NCI-H146 treated with DMSO at 0.1 percent for 48 hours (cell line): ENCODE measurements at regions not wholly inside any gene's neighbourhood (a gene's known extent, or its start where the extent isn't known, plus 50 kb on each side); places are given as distances from the start of the nearest gene placed in this dataset.
"Not testable (repeated sequence)": the region's sequence is repeated elsewhere in the genome, so short reads cannot be mapped to it uniquely, and the experiment has no call there.

ENCODE experiments used
- DNase-seq: peaks from one replicate; lab custom pipeline; 2025; ENCODE audit not compliant: unreplicated experiment; lab: John Stamatoyannopoulos, UW

DNA sequence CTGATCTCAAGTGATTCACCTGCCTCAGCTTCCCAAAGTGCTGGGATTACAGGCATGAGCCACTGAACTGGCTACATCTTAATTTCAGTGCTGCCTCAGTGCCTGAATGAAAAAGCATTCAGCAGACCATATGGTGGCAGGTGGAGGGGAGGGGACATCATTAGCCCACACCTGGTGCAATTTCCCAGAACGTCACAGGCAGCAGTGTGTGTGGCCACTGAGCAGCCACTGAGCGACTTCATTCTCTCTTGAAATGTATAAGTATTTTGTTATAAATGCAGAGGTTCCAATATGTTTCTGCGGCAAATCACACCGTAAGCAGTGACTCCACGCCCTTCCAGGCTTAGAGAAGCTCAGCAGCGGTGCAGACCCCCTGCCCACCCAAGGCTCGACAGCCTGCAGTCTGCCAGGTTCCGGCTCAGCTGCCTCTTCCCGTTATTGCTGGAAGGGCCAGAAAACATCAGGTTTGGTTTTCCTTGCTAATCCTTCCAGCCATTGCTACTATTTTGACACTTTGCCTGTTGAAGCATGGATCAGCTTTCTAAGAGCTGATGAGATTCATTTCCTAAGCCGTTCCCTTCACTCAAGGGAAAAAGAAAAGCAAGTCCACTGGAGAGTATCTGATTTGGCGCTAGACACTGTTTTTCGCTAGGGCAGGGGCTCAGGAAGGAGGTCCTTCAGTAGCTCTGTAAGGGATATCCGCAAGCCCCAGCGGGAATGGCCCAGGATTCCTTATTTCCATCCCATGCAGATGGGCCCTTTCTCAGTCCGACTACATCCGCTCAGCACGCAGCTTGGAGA is 250.7 kb downstream of the VAPA start:
- DNase-seq = peak; percentile 64

DNA sequence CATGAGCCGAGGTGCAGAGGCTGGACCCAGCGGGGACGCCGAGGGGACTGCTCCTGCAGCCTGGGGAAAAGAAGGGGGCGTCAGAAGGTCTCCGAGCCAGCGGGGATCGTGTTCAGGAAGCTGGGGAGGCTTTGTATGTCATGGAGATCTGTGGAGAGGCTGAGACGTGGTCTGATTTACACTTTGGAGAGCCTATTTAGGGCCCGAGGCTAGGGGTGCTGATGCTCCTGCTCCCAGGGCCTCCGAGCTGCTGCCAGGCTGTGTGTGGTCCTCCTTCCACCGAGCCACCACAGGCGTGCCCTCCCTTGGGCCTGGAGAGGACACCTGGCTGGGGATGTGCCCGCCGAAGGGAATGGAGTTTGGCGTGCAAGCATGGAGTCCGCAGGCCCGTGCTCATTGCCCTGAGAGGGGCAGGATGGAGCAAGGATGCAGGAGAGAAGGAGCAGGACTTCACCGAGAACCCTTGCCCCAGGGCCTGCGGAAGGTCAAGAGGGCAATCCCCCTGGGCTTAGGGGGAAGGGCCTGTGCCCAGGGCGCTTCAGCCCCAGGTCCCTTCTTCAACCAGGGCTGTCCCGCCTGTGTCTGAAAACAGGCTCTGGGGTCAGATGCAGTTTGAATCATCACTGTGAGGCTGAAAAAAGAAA is 252.5 kb downstream of the VAPA start:
- no peak for DNase-seq

DNA sequence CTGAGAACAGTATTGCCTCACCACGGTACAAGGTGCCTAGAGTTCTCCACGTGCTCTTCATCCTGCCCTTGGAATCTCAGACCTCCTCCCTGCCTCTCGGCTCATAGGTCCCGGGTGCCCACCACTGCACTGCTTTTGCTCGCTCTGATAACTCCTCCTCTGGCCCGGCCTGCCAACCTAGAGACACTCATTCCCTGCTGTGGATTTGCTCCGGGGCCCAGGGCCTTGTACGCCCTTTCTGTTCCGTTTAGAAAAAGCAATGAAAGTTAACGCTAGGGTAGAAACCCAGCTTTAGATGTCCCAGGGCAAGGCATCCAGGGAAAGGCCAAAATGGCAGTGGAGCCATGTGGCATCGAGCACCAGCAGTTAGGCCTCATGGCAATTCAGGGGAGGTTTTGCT is 253.9 kb downstream of the VAPA start:
- DNase-seq = no peak

DNA sequence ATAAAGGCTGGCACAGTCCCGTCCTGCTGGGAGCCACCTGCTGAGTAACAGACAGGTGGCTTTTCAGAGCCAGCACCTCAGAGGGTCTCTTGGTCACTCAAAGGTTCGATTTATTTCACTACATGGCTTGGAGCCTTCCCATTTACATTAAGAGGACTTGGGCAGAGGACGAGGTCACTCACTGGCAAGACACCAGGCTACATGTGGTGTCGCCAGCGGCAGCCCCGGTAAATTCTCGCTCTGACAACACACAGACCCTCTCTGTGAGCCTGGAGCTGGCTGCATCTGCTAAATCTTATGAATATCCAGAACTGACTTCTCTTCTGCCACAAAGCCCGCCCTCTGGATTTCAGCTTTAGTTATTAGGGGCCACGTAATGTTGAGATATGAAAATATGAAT is 254.7 kb downstream of the VAPA start:
- peak; percentile 65 for DNase-seq

DNA sequence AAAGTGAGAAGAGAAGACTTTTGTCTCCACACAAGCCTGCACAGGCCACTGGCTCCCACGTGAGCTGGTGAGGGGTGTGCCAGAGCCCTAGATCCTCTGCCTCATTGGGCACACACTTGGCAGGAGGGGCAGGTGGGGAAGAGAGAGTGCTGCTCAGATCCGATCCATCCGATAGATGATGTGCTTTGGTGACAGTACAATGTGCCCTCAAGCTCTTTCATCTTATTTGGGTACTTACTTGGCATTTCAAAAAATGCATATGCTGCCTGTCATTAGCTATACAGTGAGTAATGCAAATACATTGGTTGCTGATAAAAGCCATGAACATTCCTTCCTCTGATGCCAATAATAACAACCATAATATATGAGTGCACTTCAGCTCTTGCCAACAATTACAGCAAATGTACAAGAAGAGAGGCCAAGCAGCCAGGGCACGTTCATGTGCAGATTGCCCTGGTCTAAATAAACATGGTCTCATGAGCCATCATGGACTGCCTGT is 255.3 kb downstream of the VAPA start:
- peak; percentile 24 for DNase-seq

DNA sequence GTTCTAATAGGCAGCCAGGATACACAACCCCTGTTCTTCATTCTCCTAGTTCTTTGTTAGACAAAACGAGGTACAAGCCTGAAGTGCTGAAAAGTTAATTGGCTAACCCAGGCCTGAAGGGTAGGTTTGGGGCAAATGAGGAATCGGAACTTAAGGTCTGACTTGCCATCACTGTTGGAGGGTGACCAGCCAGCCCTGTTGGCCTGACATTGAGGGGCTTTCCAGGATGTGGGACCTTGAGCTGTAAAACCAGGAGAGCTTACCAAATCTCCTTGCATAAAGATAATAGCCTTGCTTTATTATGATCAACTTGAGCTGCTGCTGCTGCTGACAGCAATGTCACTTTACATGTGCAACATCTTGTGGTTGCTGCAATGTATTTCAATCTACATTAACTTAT is 256.0 kb downstream of the VAPA start:
- DNase-seq = no peak

DNA sequence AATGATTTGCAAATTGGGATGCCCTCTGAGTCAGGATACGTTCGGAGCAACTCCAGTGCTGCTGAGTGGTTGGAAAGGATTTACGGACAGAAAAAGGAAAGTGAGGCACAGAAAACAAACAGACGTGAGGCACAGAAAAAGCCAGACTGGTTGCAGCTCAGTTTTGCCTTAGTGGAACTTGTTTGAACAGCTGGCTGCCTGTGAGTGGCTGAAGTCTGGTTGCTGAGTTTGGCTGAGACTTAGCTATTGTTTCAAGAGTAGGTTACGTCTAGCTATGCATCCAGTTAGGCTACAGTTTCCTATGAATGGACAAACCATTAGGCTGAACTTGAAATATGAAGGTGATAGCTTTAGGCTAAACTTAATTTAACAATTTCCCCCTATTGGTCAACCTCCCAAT is 256.6 kb downstream of the VAPA start:
- DNase-seq = peak; percentile 51

DNA sequence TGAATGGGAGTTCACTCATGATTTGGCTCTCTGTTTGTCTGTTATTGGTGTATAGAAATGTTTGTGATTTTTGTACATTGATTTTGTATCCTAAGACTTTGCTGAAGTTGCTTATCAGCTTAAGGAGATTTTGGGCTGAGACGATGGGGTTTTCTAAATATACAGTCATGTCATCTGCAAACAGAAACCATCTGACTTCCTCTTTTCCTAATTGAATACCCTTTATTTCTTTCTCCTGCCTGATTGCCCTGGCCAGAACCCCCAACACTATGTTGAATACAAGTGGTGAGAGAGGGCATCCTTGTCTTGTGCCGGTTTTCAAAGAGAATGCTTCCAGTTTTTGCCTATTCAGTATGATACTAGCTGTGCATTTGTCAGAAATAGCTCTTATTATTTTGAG is 261.5 kb downstream of the VAPA start:
- DNase-seq = not testable (repeated sequence)

DNA sequence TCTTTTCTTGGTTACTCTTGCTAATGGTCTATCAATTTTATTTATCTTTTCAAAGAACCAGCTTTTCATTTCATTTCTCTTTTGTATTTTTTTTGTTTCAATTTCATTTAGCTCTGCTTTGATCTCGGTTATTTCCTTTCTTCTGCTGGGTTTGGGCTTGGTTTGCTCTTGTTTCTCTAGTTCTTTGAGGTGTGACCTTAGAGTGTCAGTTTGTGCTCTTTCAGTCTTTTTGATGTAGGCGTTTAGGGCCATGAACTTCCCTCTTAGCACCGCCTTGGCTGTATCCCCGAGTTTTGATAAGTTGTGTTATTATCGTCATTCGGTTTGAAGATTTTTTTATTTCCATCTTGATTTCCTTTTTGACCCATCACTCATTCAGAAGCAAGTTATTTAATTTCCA is 265.5 kb downstream of the VAPA start:
- not testable (repeated sequence) for DNase-seq

DNA sequence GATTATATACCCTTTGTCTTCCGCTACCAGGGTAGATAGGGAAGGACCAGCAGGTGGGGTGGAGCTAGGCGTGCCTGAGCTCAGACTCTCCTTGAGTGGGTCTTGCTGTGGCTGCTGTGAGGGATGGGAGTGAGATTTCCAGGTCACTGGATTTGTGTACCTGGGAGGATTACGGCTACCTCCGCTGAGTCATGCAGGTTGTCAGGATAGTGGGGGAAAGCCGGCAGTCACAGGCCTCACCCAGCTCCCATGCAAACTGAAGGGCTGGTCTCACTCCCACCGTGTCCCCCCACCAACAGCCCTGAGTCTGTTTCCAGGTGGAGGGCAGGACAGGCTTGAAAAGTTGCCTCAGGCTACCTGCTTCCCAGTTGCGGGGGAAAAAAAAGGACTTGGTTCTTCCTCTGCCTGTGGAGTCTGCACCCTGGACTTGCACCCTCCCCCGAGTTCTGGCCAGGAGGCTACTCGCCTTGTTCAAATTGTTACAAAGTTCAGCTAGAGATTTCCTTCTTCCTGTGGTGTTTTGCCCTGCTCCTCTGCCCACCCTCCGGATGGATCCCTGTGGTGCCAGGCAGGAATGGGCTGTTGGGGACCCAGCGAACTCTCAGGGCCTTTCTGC is 268.3 kb downstream of the VAPA start:
- DNase-seq = no peak

DNA sequence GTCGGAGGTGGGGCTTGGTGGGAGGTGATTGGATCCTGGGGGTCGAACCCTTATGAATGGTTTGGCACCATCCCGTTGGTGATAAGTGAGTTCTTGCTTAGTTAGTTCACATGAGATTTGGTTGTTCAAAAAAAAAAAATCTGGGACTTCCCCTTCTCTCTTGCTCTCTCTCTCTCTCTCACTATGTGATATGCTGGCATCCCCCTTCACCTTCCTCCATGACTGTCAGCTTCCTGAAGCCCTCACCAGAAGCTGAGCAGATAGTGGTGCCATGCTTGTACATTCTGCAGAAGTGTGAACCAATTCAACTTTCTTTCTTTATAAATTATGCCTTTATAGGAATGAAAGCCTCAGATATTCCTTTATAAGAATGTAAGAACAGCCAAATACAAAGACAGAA is 269.7 kb upstream of the APCDD1 start:
- DNase-seq = no peak

DNA sequence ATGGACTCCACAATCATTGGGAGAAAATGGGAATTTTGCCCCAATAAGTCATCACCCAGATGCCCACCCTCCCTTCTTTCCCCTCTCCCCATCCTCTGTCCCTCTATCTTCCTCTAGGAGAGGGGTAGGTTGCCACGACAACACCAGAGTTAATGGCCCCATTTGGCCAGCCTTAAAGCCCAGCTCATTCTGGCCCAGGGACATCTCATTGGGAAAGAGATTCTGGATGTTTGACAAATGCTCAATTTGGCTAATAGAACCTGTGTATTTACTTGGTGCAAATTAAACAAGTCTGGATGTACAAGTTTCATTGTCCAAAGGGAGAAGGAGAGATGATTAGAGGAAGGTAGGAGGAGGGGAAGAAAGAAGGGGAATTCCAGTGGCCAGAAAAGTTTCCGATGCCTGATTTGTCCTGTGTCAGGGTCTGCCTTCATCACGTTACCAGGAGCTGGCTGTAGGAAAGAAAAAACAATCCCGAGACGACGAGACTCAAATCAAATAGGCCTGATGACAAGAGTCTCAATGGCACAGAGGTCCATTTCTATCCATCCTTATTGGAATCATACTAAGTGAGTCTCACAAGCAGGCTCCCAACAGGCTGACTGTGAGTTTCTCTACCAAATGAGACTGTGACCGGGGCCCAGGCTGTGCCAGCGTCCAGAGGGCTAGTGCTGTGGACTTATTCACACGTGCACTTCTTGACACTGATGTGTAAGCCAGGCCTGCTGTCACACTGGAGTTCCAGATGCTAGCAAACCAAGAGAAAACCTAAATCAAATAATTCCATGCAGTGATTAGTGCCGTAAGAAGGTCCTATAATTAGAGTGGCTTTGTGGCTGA is 265.2 kb upstream of the APCDD1 start:
- peak; percentile 16 for DNase-seq

DNA sequence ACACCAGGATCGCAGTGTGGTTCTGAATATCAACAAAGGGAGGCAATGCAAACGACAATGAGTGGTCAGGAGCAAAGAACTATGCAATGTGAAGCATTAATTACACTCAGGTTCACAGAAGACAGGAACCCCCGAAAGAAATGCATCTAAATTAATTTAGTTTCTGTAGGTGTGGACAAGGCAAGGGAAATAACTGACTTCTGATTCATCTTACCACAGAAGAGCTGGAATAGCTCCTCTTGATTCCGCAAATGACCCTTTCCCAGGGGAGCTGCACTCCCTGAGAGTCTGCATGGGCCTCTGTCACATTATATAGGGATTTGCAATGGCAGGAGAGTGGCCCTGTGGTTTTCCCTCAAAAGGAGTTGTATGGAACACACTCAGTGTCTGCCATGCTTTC is 263.9 kb upstream of the APCDD1 start:
- no peak for DNase-seq

DNA sequence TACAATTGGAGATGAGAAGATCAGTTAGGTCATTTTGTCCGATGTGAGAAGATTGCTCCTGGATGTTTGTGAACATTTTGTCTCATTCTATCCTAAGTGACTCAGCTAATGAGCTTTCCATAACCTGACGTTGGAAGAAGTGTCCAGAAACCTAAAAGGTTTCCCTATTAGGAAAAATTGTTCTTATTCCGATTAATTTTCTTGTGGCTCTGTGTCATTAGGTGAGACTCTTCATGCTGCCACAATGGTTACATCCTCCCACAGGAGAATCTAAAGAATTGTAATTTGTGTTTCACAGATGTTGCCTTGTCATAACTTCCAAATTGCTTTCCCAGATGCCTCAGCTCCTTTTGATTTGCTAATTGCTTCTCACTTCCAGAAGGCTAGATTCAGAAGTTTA is 261.0 kb upstream of the APCDD1 start:
- no peak for DNase-seq

DNA sequence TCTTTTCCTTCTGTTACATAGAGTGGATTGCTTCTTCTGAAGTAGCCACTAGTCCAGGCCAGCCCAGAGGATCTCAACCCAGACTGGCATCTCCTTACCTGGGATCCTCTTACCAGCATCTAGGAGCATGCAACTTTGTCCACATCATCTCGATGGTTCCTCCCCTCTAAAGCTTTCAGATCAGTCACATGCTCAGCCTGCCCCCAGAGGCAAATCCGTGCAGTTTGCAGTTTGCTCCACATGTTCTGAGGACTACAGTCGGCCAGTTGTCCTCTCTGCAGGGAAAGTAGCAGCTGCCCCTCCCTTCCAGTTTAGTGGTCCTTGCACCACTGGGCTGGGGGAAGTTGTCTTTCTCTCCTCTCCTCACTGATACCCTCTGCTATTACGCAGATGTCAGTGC is 259.8 kb upstream of the APCDD1 start:
- DNase-seq = no peak

DNA sequence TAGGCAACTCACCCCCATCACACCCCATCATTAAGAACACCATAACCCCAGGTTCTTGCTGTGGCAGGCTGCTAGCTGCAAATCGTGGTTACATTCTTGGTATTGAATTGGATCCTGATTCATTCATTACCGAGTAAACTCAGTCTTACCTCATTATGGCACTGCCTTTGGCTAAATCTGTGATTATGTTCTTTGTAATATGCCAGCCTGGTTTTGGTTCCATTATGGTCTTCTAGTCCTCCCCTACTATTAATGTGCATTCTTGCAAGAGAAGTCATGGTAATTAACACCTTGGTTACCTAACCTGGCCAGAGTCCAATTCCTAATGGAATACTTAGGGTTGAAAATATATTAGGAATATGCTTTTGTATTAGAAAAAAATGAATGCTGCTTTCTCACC is 258.9 kb upstream of the APCDD1 start:
- peak; percentile 44 for DNase-seq

DNA sequence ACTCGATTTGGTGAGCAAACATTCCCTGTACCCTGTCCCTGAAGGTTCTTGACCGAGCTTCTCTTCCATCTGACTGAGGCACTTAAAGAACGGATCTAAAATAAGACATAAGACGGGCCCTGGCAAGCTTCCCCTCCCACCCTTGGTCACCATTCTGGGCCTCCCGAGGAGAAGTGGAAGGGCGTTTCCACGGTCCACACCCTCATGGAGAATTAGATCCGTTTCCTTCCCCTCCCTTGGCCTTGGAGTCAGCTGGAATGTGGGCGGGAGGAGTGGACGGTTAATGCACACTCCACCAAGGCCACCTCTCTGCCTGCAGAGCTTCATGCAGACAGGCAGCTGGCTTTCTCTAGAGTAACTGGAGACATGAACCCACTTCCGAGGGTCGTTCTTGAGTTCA is 257.3 kb upstream of the APCDD1 start:
- DNase-seq = no peak

DNA sequence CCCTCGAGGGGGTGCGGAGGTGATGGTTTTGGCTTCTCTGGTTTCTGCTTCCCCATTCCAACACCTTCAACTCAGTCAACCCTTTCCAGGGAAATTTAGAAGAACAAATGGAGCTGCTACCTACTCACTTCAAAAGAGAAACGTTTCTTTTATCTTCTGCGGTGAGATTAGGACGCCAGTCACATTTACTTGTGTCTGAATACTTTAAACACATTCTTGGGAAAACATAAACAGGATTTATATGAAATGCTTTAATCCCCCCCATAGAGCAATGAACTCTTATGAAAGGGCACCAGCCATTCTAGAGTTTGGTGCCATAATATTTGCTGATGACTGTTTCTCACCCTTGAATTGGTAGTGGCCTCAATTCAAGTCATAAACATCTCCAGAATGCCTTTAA is 253.2 kb upstream of the APCDD1 start:
- no peak for DNase-seq

DNA sequence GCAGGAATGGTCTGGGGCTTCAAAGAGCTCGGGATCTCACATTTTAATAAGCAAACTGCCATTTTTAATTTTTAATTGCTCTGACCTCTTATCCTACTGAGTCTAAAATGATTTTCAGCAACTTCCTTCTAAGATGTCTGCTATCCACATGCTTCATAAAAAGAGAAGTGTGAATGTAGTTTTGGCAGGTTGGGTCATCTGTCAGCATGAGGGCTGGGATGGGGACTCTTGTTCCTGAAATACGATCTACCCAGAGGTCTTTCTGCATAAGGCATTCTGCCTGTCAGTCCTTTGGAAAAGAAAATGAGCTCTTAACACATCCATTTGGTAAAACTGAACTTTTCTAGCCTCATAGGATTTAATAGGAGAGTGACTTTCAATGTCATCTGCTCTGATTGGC is 252.8 kb upstream of the APCDD1 start:
- no peak for DNase-seq

DNA sequence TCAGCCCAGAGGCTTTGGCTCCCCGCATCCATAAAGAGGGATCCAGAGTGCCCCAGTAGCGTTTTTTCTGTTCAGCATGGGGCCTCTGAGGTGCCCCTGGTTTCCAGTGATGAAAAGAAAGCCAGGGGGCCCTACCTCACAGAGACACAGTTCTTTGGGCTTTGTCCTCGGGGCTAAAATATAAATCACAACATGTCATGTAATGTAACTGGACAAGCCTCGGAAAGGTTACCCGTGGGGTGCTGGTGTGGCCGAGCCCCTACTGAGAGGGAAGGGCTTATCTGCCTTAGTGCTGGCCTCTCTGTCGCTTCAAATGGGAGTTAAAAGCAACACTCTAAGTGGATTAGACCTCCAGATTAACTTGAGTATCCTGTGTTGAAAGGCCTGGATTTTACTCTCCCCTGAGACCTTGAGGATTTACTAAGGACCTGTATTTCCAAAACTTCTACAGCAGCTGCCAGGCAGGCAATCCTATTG is 251.6 kb upstream of the APCDD1 start:
- DNase-seq = peak; percentile 67

DNA sequence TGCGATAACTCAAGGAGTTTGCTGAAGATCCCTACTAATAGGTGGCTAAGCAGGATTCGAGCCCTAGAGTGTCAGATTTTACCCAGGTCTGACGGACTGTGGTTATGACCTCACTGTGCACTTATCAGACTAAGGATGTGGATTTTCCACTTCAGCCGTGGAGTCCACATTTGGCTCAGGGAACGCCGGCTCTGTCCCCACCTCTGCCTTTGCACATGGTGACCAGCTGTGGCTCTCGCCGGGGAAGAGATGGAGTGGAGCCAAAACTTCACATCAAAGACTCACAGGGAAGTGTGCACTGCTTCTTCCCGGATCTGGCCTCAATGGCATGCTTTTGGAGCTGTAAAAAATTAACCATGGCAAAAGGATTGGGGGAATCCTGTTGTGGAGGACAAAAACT is 249.3 kb upstream of the APCDD1 start:
- no peak for DNase-seq
